Activated naive CD4-positive, alpha-beta T cell treated with anti-CD3 and anti-CD28 coated beads for 36 hours (primary cell): ENCODE measurements at regions not wholly inside any gene's neighbourhood (a gene's known extent, or its start where the extent isn't known, plus 50 kb on each side); places are given as distances from the start of the nearest gene placed in this dataset.

ENCODE experiments used
- CTCF ChIA-PET: fragments of 350-600 bp; sonication (Branson Sonifier 250); formaldehyde crosslinking; loops from one replicate; lab custom pipeline; 2021; ENCODE audit warnings: antibody characterized with exemption; lab: Charles Lee
- DNase-seq: peaks from one replicate; pipeline ENCODE4 v3.0.0-alpha.2; 2020
- H3K27ac Mint-ChIP-seq: one replicate; pipeline ENCODE4 v1.8.0; 2021; ENCODE audit warnings: mild to moderate bottlenecking, mixed read lengths
- H3K27me3 Mint-ChIP-seq: one replicate; pipeline ENCODE4 v1.8.0; 2021; ENCODE audit warnings: low read depth, mixed read lengths
- H3K36me3 Mint-ChIP-seq: one replicate; pipeline ENCODE4 v1.8.0; 2021; ENCODE audit warnings: low read depth, mixed read lengths
- H3K4me1 Mint-ChIP-seq: one replicate; pipeline ENCODE4 v1.8.0; 2021; ENCODE audit warnings: low read depth, mixed read lengths
- H3K4me3 Mint-ChIP-seq: one replicate; pipeline ENCODE4 v1.8.0; 2021; ENCODE audit warnings: mild to moderate bottlenecking, moderate library complexity, mixed read lengths
- H3K9me3 Mint-ChIP-seq: one replicate; pipeline ENCODE4 v1.8.0; 2021; ENCODE audit warnings: mixed read lengths
- intact Hi-C: fragments of 100-400 bp; cut with micrococcal nuclease; formaldehyde crosslinking; loops from one replicate; pipeline ENCODE4 v1.15.1; 2023
- microRNA-seq: library from miRNA; unstranded; fragments of <30 nt; microRNA quantifications from one replicate; pipeline ENCODE4 v1.2.0, GENCODE V29; 2022; ENCODE audit warnings: borderline microRNAs expressed, borderline replicate concordance

- Mint-ChIP-seq H3K4me1 (no peaks in the 10 kb centered on the region), H3K27me3 (no peaks in the 10 kb centered on the region), H3K36me3 (no peaks in the 10 kb centered on the region), H3K9me3 (no peaks in the 10 kb centered on the region), H3K4me3 (no peak overlapping the region), H3K27ac (no peak overlapping the region)
- DNase-seq = no peak
- CTCF ChIA-PET = no interaction called here
- intact Hi-C loops = no loop called here
Observed at GRCh38 chr19:20252613-20253012, 85.6 kb downstream of the ZNF486 start.

GRCh38 chr19:20250627-20251026, 83.6 kb downstream of the ZNF486 start:
- Mint-ChIP-seq H3K27ac (no peak overlapping the region), H3K4me3 (no peak overlapping the region), H3K27me3 (no peaks in the 10 kb centered on the region), H3K9me3 (no peaks in the 10 kb centered on the region), H3K36me3 (no peaks in the 10 kb centered on the region), H3K4me1 (no peaks in the 10 kb centered on the region)
- no peak for DNase-seq
- intact Hi-C loops = no loop called here
- CTCF ChIA-PET = no interaction called here

- Mint-ChIP-seq H3K4me1 (no peaks in the 10 kb centered on the region), H3K4me3 (no peak overlapping the region), H3K27me3 (no peaks in the 10 kb centered on the region), H3K36me3 (no peaks in the 10 kb centered on the region), H3K27ac (no peak overlapping the region), H3K9me3 (no peaks in the 10 kb centered on the region)
- intact Hi-C loops = no loop called here
- CTCF ChIA-PET = no interaction called here
- no peak for DNase-seq
Observed at GRCh38 chr19:20250121-20250520, 83.1 kb downstream of the ZNF486 start.

Small RNA genes in the stretch of these regions (microRNA-seq; reads per million reads assigned to microRNA genes)
- 9.9 reads per million, percentile 22 among the genes with 10 or more reads in this experiment for gene MIR1270
